Neural cell (in vitro differentiated cells): ENCODE measurements at regions not wholly inside any gene's neighbourhood (a gene's known extent, or its start where the extent isn't known, plus 50 kb on each side); places are given as distances from the start of the nearest gene placed in this dataset.

Experiments
- CTCF ChIP-seq: fragments of 450-650 bp; IDR thresholded peaks from 2 replicates; pipeline ENCODE4 v1.5.1; 2014; ENCODE audit warnings: antibody characterized with exemption, mild to moderate bottlenecking, moderate library complexity; ENCODE audit not compliant: poor library complexity, severe bottlenecking
- EP300 ChIP-seq: fragments of 450-650 bp; conservative IDR thresholded peaks from 2 replicates; pipeline ENCODE4 v1.6.1; 2014; ENCODE audit warnings: antibody characterized with exemption, mild to moderate bottlenecking, moderate library complexity; ENCODE audit not compliant: poor library complexity, severe bottlenecking

- no peak for TF ChIP-seq EP300
- TF ChIP-seq CTCF: no peak
Observed at GRCh38 chr4:14920759-14921320, 81.4 kb upstream of the CPEB2 start.
